Adrenal gland (tissue), 9 donors: ENCODE measurements at regions not wholly inside any gene's neighbourhood (a gene's known extent, or its start where the extent isn't known, plus 50 kb on each side); places are given as distances from the start of the nearest gene placed in this dataset.

ENCODE experiments used
- DNase-seq, 7 donors: peaks; one replicate each; pipeline ENCODE4 v3.0.0-alpha.2; 2019 to 2020
- H3K27ac ChIP-seq, 5 donors: fragments of 200-600 bp; sonication (generic) in 4 of 5; 1 replicate in 3 of 5; 2 replicates in 2 of 5; pipeline versions ENCODE4 v1.5.1 to v1.8.0; 2016 to 2020; ENCODE audit warnings: mild to moderate bottlenecking in 1 of 5
- H3K27me3 ChIP-seq: fragments of 200-600 bp; 2 replicates; pipeline ENCODE4 v1.8.0; 2021
- H3K36me3 ChIP-seq, 2 donors: fragments of 200-600 bp; replicated peaks in 1 of 2; 1 replicate in 1 of 2; 2 replicates in 1 of 2; pipeline versions ENCODE4 v1.5.1 to v1.8.0; 2018 to 2022
- H3K4me1 ChIP-seq, 2 donors: fragments of 200-600 bp; replicated peaks in 1 of 2; 1 replicate in 1 of 2; 2 replicates in 1 of 2; pipeline versions ENCODE4 v1.5.1 to v1.8.0; 2018 to 2021
- H3K4me3 ChIP-seq, 4 donors: fragments of 200-600 bp; sonication (generic) in 3 of 4; one replicate each; pipeline ENCODE4 v1.5.1; 2016 to 2018
- H3K9me3 ChIP-seq, 3 donors: fragments of 200-600 bp; sonication (generic) in 1 of 3; replicated peaks in 1 of 3; 1 replicate in 2 of 3; 2 replicates in 1 of 3; pipeline versions ENCODE4 v1.5.1 to v1.8.0; 2016 to 2021
- CTCF ChIP-seq, 6 experiments: fragments of 450-650 bp in 4 of 6; fragments of 200-600 bp in 2 of 6; sonication (generic) in 1 of 6; IDR thresholded peaks; 1 replicate in 5 of 6; 2 replicates in 1 of 6; pipeline versions ENCODE4 v1.5.1 to v1.8.0; 2016 to 2021; ENCODE audit warnings: antibody characterized with exemption in 6 of 6, mild to moderate bottlenecking in 2 of 6, moderate library complexity in 1 of 6
- POLR2A ChIP-seq, 2 donors: fragments of 450-650 bp; IDR thresholded peaks; one replicate each; pipeline ENCODE4 v1.6.1; 2017; ENCODE audit warnings: antibody characterized with exemption in 2 of 2, mild to moderate bottlenecking in 2 of 2, moderate library complexity in 1 of 2
- WGBS, 4 donors: extraction: QIAGEN DNeasy Blood & Tissue Kit in 2 of 4; methylation state at CpG; one replicate each; pipeline versions ENCODE4 v1.1.5 to v1.1.7; 2013 to 2017; 5-methylcytosine and 5-hydroxymethylcytosine counted together
- intact Hi-C, 2 donors: fragments of 100-400 bp; cut with DNase I; formaldehyde crosslinking; loops; one replicate each; pipeline versions ENCODE4 v1.14.1 to v1.15.0; 2022 to 2023
- donor health status: healthy with polysubstance abuse.
- donor health status: Bipolar disorder and iron deficiency.
- donor health status: DM: yes; HTN: yes; CAD: no.
- donor health status: DM: no; HTN: no; CAD: no.
- donor health status: DM: no; HTN: no; CAD: no.

- no peaks in the 10 kb centered on the region for H3K4me1 ChIP-seq
- H3K27ac ChIP-seq: no peak overlapping the region
- DNase-seq: no peak
- intact Hi-C loops: no loop called here
- 42 to 49% (median 44%) methylated on average over 6 of the region's 6 CpGs for WGBS, 4 donors
- no peak overlapping the region for H3K4me3 ChIP-seq
- H3K27me3 ChIP-seq: no peaks in the 10 kb centered on the region
- no peak for TF ChIP-seq POLR2A (IDR thresholded peaks at IDR 0.05)
- TF ChIP-seq CTCF (IDR thresholded peaks at IDR 0.05): no peak
- no peaks in the 10 kb centered on the region for H3K36me3 ChIP-seq
- no peaks in the 10 kb centered on the region for H3K9me3 ChIP-seq
Measured at GRCh38 chr10:6770846-6771245, 190.8 kb upstream of the PRKCQ start.

DNA sequence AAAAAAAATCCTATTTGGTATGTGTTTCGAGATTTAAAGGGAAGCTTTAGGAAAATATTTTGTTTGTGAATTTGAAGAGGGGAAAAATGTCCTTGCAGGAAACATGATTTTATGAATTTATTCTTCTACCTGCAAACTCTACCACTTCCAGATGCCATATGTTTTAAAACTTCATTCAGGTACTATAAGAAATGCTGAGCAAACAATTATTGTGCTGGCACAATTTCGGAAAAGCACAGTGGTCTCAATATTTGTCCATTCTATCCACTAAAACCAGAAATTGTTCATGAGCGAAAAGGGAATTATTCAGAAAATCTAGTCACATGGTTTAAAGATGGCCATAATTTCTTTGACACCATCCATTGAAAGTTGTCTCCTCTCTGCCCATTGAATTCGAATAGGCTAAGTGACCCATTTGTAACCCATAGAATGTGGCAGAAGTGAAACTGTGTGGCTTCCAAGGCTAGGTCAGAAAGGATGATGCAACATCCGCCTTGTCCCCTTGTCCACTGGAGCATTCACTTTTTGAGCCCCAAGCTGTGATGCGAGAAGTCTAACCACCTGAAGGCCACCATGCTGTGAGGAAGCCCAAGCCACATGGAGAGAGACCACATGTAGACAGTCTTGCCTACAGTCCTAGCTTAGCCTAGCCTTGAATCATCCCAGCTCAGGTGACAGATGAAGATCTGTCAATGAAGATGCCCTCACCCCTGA is 189.8 kb upstream of the PRKCQ start:
- no peaks in the 10 kb centered on the region for H3K9me3 ChIP-seq
- 69 to 90% (median 82%) methylated on average over 6 of the region's 6 CpGs for WGBS, 4 donors
- no peaks in the 10 kb centered on the region for H3K36me3 ChIP-seq
- no peak overlapping the region for H3K27ac ChIP-seq
- H3K4me1 ChIP-seq: no peaks in the 10 kb centered on the region
- intact Hi-C loops: no loop called here
- H3K27me3 ChIP-seq: no peaks in the 10 kb centered on the region
- H3K4me3 ChIP-seq: no peak overlapping the region
- TF ChIP-seq CTCF (IDR thresholded peaks at IDR 0.05) (no peak), POLR2A (IDR thresholded peaks at IDR 0.05) (no peak)
- no peak for DNase-seq

DNA sequence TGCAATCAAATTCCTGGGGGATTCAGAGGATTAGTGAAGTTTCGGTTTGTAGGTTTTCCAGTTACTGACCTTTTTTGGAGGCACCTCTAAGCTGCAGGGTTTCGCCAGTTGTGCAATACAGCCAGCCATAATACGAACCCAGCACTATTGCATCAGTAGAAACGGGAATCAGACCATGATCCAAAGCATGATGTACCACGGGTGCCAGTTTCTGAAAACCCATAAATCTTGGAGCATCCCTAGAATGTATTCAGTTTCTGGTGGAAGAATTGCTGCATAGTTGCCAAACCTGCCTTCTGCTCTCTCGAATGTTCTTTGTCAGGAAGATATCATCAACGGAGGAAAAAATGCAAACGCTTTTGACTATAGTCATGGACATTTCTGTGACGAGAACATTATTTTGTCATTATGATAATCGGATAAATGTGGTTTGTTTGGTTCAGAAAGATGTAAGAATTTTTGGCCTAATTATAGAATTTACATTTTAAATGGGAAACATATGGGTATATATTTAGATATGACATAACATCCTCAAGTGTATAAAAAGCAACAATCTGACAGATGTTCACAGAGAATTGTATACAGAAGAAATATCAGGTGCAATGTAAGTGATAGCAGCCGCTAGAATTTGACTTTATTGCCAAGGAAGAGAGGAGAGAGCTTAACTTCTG is 186.2 kb upstream of the PRKCQ start:
- H3K36me3 ChIP-seq: no peaks in the 10 kb centered on the region
- DNase-seq: no peak
- TF ChIP-seq POLR2A (IDR thresholded peaks at IDR 0.05) (no peak), CTCF (IDR thresholded peaks at IDR 0.05) (no peak)
- intact Hi-C loops: no loop called here
- no peak overlapping the region for H3K27ac ChIP-seq
- no peaks in the 10 kb centered on the region for H3K27me3 ChIP-seq
- H3K4me3 ChIP-seq: no peak overlapping the region
- H3K9me3 ChIP-seq: no peaks in the 10 kb centered on the region
- 73 to 82% (median 74%) methylated on average over 11 of the region's 11 CpGs for WGBS, 4 donors
- no peaks in the 10 kb centered on the region for H3K4me1 ChIP-seq

DNA sequence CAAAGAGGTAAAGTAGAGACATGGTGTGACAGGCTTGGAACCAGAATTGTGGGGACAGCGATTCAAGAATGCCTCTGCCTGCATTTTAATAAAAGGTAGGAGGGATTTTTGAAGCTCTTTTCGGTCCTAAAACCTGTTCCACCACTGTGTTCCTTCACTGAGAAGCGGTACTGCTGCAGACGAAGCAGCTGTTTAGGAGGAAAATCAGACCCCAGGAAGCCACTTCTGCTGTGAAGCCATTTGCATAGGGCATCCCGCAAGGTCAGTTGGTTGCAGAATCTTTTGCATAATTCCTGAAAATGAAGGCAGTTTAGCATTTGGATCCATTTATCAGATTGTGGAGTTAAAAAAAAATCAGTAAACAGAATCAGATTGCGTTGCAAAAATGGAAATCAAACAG is 183.3 kb upstream of the PRKCQ start:
- Histone ChIP-seq H3K27ac (no peak overlapping the region), H3K36me3 (no peaks in the 10 kb centered on the region), H3K4me3 (no peak overlapping the region), H3K27me3 (no peaks in the 10 kb centered on the region), H3K9me3 (no peaks in the 10 kb centered on the region), H3K4me1 (no peaks in the 10 kb centered on the region)
- 52 to 62% (median 60%) methylated on average over 6 of the region's 6 CpGs for WGBS, 4 donors
- no peak for DNase-seq
- intact Hi-C loops: no loop called here
- no peak for TF ChIP-seq POLR2A (IDR thresholded peaks at IDR 0.05)
- TF ChIP-seq CTCF (IDR thresholded peaks at IDR 0.05): no peak
